OCI-LY7 (cell line): ENCODE measurements at regions not wholly inside any gene's neighbourhood (a gene's known extent, or its start where the extent isn't known, plus 50 kb on each side); places are given as distances from the start of the nearest gene placed in this dataset.
"Not testable (repeated sequence)": the region's sequence is repeated elsewhere in the genome, so short reads cannot be mapped to it uniquely, and the experiment has no call there.

Experiments
- BruUV-seq: library from RNA; stranded (reverse); fragments of 400-500 nt; replicated peaks from 2 replicates; lab custom pipeline; 2021; lab: Mats Ljungman, UMichigan
- CTCF ChIA-PET: fragments of 300-600 bp; sonication (Branson Sonifier 250); formaldehyde crosslinking; loops from one replicate; lab custom pipeline; 2022; ENCODE audit warnings: antibody characterized with exemption; ENCODE audit not compliant: unreplicated experiment; lab: Charles Lee
- POLR2A ChIA-PET: fragments of 300-600 bp; sonication (Branson Sonifier 250); formaldehyde crosslinking; loops from one replicate; lab custom pipeline; 2022; ENCODE audit warnings: antibody characterized with exemption; lab: Charles Lee
- DNase-seq: peaks from one replicate; pipeline ENCODE4 v3.0.0-alpha.2; 2015; ENCODE audit warnings: low spot score
- H2AFZ ChIP-seq: fragments of 200-600 bp; sonication (generic), shearing (Covaris generic); 2 replicates; pipeline ENCODE4 v1.6.1; 2014; ENCODE audit warnings: mild to moderate bottlenecking, antibody characterized with exemption, low read length, moderate library complexity
- H3K27ac ChIP-seq: fragments of 200-600 bp; sonication (generic); 2 replicates; pipeline ENCODE4 v1.5.1; 2014; ENCODE audit warnings: mixed run types, low read depth, mild to moderate bottlenecking, moderate library complexity, low read length, inconsistent platforms; ENCODE audit not compliant: poor library complexity, severe bottlenecking
- H3K36me3 ChIP-seq: fragments of 200-600 bp; sonication (generic); 2 replicates; pipeline ENCODE4 v1.6.1; 2014; ENCODE audit warnings: mild to moderate bottlenecking, antibody characterized with exemption, low read length, moderate library complexity, mixed read lengths; ENCODE audit not compliant: insufficient read depth
- H3K4me1 ChIP-seq: fragments of 200-600 bp; sonication (generic); 2 replicates; pipeline ENCODE4 v1.5.1; 2014; ENCODE audit warnings: mild to moderate bottlenecking, low read length; ENCODE audit not compliant: insufficient read depth, poor library complexity, severe bottlenecking
- H3K4me2 ChIP-seq: fragments of 200-600 bp; sonication (generic); 2 replicates; pipeline ENCODE4 v1.6.1; 2014; ENCODE audit warnings: mild to moderate bottlenecking, low read length
- H3K4me3 ChIP-seq: fragments of 200-600 bp; sonication (generic); 2 replicates; pipeline ENCODE4 v1.5.1; 2014; ENCODE audit warnings: mild to moderate bottlenecking, low read depth, low read length; ENCODE audit not compliant: poor library complexity, severe bottlenecking
- H3K79me2 ChIP-seq: fragments of 200-600 bp; sonication (generic); 2 replicates; pipeline ENCODE4 v1.6.1; 2016; ENCODE audit warnings: low read depth, mild to moderate bottlenecking, low read length, moderate library complexity, mixed read lengths; ENCODE audit not compliant: insufficient read depth
- H3K9me2 ChIP-seq: fragments of 200-600 bp; sonication (generic); 2 replicates; pipeline ENCODE4 v1.6.1; 2016; ENCODE audit warnings: mild to moderate bottlenecking, low read length, mixed read lengths; ENCODE audit not compliant: insufficient read depth
- H3K9me3 ChIP-seq: fragments of 200-600 bp; sonication (generic); 2 replicates; pipeline ENCODE4 v1.6.1; 2014; ENCODE audit warnings: mild to moderate bottlenecking, mixed run types, low read length, mixed read lengths
- H4K20me1 ChIP-seq: fragments of 200-600 bp; sonication (generic); 2 replicates; pipeline ENCODE4 v1.6.1; 2014; ENCODE audit warnings: mild to moderate bottlenecking, antibody characterized with exemption, low read length, moderate library complexity, mixed read lengths; ENCODE audit not compliant: insufficient read depth
- EZH2phosphoT487 ChIP-seq: fragments of 200-600 bp; sonication (generic); IDR thresholded peaks from 2 replicates; pipeline ENCODE4 v1.6.1; 2018; ENCODE audit warnings: low read depth, borderline replicate concordance, mild to moderate bottlenecking, mixed run types, antibody characterized with exemption, low read length, moderate library complexity, mixed read lengths
- intact Hi-C: fragments of 100-400 bp; cut with micrococcal nuclease; formaldehyde crosslinking; loops from one replicate; pipeline ENCODE4 v1.10.0; 2022; ENCODE audit not compliant: unreplicated experiment
- TF ChIP-seq, protein P1 (sequence below): fragments of 200-600 bp; sonication (generic); conservative IDR thresholded peaks from 2 replicates; pipeline ENCODE4 v1.5.1; 2014; ENCODE audit warnings: mild to moderate bottlenecking, antibody characterized with exemption, low read length, moderate library complexity, mixed read lengths

DNA sequence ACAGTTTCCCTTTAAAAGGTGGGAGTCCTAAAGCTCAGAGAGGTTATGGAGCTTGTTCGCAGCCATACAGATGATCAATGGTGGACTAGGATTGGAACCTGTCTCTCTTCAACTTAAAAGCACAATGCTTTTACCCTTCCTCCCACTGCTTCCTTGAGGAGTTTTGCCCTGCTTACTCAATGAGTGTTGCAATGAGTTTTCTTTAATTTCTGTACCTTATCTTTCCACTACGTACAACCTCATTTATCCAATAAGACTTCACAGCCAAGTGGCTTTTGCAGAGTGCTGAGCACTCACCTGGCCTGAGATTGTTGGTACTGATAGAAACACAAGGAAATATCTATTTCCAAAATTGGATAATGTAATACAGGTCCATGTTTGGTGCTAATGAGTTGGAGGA is 64.7 kb upstream of the ANKRD55 start:
- DNase-seq = no peak
- POLR2A ChIA-PET = no interaction called here
- Histone ChIP-seq H3K79me2 (no peaks in the 10 kb centered on the region), H3K4me3 (no peak overlapping the region), H3K9me3 (no peaks in the 10 kb centered on the region), H2AFZ (no peak overlapping the region), H3K4me1 (no peaks in the 10 kb centered on the region), H4K20me1 (no peaks in the 10 kb centered on the region), H3K4me2 (no peak overlapping the region), H3K27ac (no peak overlapping the region), H3K9me2 (no peaks in the 10 kb centered on the region), H3K36me3 (no peaks in the 10 kb centered on the region)
- intact Hi-C loops = no loop called here
- TF ChIP-seq EZH2phosphoT487 = no peak
- TF ChIP-seq, protein P1, sequence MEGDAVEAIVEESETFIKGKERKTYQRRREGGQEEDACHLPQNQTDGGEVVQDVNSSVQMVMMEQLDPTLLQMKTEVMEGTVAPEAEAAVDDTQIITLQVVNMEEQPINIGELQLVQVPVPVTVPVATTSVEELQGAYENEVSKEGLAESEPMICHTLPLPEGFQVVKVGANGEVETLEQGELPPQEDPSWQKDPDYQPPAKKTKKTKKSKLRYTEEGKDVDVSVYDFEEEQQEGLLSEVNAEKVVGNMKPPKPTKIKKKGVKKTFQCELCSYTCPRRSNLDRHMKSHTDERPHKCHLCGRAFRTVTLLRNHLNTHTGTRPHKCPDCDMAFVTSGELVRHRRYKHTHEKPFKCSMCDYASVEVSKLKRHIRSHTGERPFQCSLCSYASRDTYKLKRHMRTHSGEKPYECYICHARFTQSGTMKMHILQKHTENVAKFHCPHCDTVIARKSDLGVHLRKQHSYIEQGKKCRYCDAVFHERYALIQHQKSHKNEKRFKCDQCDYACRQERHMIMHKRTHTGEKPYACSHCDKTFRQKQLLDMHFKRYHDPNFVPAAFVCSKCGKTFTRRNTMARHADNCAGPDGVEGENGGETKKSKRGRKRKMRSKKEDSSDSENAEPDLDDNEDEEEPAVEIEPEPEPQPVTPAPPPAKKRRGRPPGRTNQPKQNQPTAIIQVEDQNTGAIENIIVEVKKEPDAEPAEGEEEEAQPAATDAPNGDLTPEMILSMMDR = no peak
- no TSS peak for BruUV-seq
- CTCF ChIA-PET = no interaction called here

DNA sequence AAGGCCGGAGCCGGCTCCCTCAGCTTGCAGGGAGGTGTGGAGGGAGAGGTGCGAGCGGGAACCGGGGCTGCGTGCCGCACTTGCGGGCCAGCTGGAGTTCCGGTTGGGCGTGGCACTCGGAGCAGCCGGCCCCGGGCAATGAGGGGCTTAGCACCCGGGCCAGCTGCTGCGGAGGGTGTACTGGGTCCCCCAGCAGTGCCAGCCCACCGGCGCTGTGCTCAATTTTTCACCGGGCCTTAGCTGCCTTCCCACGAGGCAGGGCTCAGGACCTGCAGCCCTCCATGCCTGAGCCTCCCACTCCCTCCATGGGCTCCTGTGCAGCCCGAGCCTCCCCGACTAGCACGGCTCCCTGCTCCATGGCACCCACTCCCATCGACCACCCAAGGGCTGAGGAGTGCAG is 62.2 kb upstream of the ANKRD55 start:
- POLR2A ChIA-PET = interaction anchor here (0.6 kb wide), 1 partner anchor 13 kb away, joined by 3 read pairs; no protein-coding TSS in a partner anchor

DNA sequence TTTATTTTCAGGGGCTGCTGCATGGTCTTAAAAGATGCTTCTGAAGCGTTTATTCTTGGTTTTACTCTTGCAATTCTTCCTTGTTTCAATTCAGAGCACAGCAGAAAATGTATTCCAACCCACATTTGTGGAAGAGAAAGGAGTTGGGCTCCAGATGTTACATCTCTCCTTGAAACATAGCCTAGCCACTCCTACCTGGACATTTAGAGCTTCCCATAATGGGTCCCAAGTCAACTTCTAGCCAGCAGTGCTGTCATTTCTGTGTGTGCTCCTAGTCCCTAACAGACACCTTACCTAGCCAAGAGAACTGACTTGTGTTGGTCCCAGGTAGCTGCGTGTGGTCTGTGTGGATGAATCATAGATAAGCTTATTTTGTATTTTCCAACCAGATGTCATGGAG is 61.2 kb upstream of the ANKRD55 start:
- Histone ChIP-seq H3K36me3 (no peaks in the 10 kb centered on the region), H3K4me1 (no peaks in the 10 kb centered on the region), H3K4me2 (no peak overlapping the region), H2AFZ (no peak overlapping the region), H3K4me3 (no peak overlapping the region), H3K9me2 (no peaks in the 10 kb centered on the region), H3K9me3 (no peaks in the 10 kb centered on the region), H3K27ac (no peak overlapping the region), H4K20me1 (no peaks in the 10 kb centered on the region), H3K79me2 (no peaks in the 10 kb centered on the region)
- POLR2A ChIA-PET = interaction anchor here (0.5 kb wide), 1 partner anchor 90 kb away, joined by 3 read pairs; no protein-coding TSS in a partner anchor
- TF ChIP-seq, protein P1 = no peak
- TF ChIP-seq EZH2phosphoT487 = no peak
- no TSS peak for BruUV-seq
- CTCF ChIA-PET = no interaction called here
- intact Hi-C loops = no loop called here
- no peak for DNase-seq

More for the DNA sequence above, 62.2 kb upstream of the ANKRD55 start:
- H3K36me3 ChIP-seq, H3K4me2 ChIP-seq, H3K9me3 ChIP-seq, H3K79me2 ChIP-seq, BruUV-seq, CTCF ChIA-PET, H3K9me2 ChIP-seq, H3K27ac ChIP-seq, H3K4me3 ChIP-seq, H4K20me1 ChIP-seq, intact Hi-C loops, DNase-seq, H2AFZ ChIP-seq, H3K4me1 ChIP-seq: not testable (repeated sequence)

DNA sequence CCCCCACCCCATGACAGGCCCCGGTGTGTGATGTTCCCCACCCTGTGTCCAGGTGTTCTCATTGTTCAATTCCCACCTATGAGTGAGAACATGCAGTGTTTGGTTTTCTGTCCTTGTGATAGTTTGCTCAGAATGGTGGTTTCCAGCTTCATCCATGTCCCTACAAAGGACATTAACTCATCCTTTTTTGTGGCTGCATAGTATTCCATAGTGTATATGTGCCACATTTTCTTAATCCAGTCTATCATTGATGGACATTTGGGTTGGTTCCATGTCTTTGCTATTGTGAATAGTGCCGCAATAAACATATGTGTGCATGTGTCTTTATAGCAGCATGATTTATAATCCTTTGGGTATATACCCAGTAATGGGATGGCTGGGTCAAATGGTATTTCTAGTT is 59.7 kb upstream of the ANKRD55 start:
- POLR2A ChIA-PET = interaction anchor here (0.7 kb wide), 1 partner anchor 48 kb away, joined by 3 read pairs; no protein-coding TSS in a partner anchor
- H2AFZ ChIP-seq, H3K27ac ChIP-seq, H3K79me2 ChIP-seq, H3K4me2 ChIP-seq, BruUV-seq, DNase-seq, H3K4me1 ChIP-seq, H4K20me1 ChIP-seq, H3K9me3 ChIP-seq, CTCF ChIA-PET, H3K4me3 ChIP-seq, intact Hi-C loops, H3K36me3 ChIP-seq, H3K9me2 ChIP-seq: not testable (repeated sequence)
